Endothelial cell of hepatic sinusoid (primary cell): ENCODE measurements at regions not wholly inside any gene's neighbourhood (a gene's known extent, or its start where the extent isn't known, plus 50 kb on each side); places are given as distances from the start of the nearest gene placed in this dataset.

Experiments used
- in situ Hi-C: cut with HindIII; loops from 2 replicates; pipeline ENCODE4 v1.10.0; 2017; ENCODE audit warnings: low sequenced_read_pairs

DNA sequence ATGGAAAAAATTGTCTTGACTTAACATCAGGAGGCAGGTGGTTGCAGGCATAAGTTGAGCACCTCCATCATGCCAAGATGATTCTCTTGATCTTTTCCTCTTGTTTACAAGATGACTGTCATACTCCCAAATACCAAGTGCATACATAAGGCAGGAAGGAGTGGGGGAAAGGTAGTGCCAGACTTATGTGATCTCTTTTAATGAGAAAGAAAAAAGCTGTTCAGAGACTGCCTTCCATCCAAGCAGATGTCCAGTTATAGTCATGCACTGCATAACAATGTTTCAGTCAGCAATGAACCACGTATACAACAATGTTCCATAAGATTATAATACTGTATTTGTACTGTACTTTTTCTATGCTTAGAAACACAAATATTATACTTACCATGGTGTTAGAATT lies 135.7 kb downstream of the EHF start:
- in situ Hi-C loops: no loop called here

DNA sequence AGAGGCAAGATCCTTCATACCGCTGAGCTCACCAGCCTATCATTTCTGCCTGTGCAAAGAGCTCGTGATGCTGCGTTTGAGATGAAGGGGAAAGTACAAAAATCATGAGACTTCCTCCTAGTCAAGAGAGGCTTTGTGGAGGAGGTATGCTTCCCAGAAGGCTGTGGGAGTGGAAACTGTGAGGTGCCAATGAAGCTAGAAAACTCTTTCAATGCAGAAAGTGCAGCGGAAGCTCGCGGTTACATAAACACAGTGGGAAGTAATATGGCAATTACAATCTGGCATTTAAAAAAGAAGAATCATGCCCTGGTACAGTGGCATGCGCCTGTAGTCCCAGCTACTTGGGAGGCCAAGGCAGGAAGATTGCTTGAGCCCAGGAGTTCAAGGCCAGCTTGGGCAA lies 134.8 kb downstream of the EHF start:
- in situ Hi-C loops: no loop called here

- in situ Hi-C loops: no loop called here
These were observed 133.4 kb downstream of the EHF start for GRCh38 chr11:34754171-34754823.

DNA sequence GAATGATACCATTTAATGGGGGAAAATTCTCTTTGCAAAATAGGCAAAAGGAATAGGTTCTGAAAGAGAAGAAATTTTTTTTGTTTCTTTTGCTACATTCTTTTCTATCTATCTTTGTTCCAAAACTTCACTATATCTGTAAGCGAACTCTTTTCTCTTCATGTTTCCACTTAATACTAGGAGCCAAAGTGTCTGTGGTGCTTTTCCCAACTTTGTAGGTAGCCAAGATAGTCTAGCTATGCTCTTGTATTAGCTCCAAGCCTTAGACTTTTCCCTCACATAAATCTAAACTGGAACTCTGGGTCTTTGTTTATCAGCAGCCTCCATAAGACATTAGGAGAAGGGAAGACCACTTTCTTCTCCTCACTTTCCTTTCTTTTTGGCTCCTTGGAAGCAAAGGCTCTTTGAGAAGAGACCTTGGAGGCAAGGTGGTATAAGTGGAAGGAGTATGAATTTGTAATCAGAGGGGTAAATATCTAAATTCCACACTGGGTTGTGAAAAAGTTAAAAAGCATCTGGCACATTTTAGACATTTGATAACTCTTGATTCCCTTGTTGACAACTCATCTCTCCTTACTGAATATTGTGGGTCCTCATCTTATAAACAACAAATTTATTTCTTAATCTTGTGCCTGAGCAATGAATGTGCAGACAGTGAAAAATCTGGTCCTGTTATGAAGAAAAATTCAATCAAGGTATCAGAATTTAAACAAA lies 130.0 kb downstream of the EHF start:
- in situ Hi-C loops: no loop called here

GRCh38 chr11:34749666-34750659 lies 129.1 kb downstream of the EHF start:
- in situ Hi-C loops: no loop called here

DNA sequence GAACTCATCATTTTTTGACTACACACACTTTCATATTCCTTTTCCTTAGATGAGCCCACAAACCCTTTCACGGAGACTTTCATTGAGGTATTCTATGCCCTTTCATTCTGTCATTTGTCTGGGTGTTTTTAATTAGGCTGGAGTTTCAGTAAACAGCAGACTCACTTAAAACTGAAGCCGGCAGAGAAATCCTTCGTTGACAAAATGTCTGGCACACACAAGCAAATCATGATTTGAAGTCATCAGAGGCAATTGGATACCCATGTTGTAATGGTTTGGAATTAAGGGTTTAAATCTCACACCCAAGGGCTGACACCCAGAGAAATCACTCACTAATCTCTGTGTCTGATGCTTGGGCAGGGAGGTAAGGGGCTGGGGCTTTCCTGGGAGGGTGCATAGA lies 127.1 kb downstream of the EHF start:
- in situ Hi-C loops: no loop called here

- in situ Hi-C loops: no loop called here
These were observed 126.4 kb downstream of the EHF start for GRCh38 chr11:34747251-34747650.

DNA sequence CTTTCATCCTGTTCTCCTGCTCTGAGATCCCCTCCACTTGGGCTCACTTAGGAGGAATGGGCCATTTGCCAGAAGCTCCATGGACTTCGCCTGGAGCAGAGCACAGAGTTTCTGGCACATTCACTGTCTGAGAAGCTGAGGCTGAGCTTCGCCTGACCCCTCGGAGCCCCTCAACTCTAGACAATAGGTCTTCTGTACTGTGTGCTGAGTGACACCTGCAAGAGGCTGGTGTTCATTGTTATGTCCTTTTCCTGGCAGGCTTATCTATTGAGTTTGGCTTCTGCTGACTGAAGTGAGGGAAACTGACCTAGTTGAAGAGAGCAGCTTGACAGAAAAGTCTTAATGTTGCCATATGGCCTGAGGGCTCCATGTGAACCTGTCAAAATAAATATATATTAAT lies 124.3 kb downstream of the EHF start:
- in situ Hi-C loops: no loop called here

DNA sequence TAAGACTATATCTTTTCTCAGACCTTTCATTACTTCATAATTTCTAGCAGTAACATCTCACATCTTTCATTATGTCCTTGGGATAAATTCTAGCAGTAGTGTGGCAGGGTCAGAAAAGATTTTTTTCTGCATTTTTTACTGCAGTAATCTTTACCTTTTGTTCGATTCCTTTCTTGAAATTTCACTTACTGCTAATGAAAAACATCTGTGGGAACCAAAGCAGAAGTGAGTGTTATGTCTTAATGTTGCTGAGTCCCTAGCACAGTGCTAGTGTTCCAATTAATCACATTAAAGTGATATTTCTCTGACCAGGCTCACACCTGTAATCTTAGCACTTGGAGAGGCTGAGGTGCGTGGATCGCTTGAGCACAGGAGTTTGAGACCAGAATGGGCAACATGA lies 123.6 kb downstream of the EHF start:
- in situ Hi-C loops: no loop called here

DNA sequence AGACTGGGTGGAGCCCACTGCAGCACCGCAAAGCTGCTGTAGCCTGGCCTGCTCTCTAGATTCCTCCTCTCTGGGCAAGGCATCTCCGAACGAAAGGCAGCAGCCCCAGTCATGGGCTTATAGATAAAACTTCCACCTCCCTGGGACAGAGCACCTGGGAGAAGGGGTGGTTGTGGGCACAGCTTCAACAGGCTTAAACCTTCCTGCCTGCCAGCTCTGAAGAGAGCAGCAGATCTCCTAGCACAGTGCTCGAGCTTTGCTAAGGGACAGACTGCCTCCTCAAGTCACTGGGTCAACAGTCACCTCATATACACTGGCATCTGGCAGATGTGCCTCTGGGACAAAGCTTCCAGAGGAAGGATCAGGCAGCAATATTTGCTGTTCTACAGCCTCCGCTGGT lies 117.3 kb downstream of the EHF start:
- in situ Hi-C loops: no loop called here

DNA sequence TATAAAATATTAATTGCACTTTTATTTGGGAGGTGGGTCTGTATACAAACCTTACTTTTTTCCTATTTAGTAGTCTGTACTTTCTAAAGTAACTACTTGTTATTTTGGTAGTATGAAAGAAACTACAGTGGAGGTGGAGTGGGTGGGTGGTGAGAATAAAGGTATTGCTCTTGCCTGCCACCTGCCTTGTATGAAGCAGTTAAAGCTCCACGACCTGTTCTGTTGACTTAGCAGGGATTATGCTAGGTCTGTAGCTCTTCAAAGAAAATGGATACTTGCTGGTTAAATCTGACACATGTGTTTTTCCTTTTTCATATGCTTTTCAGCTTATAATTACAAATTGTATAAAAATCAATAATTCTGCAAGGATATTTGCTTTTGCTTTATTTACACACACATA lies 111.9 kb downstream of the EHF start:
- in situ Hi-C loops: no loop called here

DNA sequence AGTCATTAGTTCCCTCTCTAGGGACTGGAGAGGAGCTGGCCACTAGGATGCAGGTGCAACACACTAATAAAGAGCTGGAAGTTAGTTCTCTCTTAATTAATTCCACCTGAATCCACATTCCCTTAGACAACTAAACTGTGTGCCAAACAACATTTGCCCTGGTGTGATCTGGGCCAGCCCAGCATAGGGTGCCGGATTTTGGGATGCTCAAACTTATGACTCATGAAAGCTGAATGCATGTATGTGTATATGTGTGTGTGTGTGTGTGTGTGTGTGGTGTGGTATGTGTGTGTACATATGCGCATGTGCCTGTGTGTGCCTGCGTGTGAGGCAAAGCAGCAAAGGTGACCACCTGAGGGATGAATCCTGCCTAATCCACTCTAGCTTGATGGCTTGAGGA lies 110.7 kb downstream of the EHF start:
- in situ Hi-C loops: no loop called here

- in situ Hi-C loops: no loop called here
These were observed 109.8 kb downstream of the EHF start for GRCh38 chr11:34730544-34731295.

- in situ Hi-C loops: no loop called here
These were observed 107.7 kb downstream of the EHF start for GRCh38 chr11:34728609-34729008.

- in situ Hi-C loops: no loop called here
These were observed 106.4 kb downstream of the EHF start for GRCh38 chr11:34727228-34727737.

DNA sequence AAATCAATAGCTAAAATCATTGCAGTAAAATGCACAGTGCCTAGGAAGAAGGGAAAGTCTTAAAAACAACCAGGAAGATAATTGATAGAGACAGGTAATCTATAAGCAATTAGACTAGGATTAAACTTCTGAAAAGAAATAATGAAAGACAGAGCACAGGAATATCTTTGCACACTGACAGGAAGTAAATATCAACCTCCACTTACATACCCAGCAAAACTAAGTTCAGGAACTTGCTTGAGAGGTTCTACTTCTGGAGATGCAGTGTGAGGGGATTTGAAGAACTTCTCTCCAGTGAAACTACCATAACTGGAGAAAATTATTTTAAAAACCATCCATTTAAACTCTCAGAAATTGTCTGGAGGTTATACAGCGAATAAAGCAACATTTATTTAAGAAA lies 104.1 kb downstream of the EHF start:
- in situ Hi-C loops: no loop called here

- in situ Hi-C loops: no loop called here
These were observed 100.8 kb downstream of the EHF start for GRCh38 chr11:34721646-34722045.

DNA sequence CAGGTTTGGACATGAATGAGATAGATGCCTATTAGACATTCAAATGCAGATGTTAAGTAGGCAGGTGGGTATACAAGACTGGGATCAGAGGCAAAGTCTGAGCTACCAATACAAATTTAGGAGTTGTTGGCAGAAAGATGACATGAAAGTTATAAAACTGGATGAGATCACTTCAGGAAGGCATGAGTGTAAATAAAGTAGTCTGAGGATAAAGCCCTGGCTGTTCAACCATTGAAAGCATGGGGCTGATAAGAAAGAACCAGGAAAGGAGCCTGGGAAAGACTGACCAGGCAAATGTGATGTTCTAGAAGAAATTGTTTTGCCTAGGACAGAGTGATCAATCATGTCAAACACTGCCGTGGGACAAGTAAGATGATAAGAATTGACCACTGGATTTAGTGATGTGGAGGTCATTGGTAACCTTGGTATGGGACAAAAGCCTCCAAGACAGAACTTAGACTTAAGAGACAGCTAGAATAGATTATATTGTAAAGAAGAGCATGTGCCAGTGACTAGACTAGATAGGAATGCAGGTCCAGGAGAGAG lies 98.5 kb downstream of the EHF start:
- in situ Hi-C loops: no loop called here

DNA sequence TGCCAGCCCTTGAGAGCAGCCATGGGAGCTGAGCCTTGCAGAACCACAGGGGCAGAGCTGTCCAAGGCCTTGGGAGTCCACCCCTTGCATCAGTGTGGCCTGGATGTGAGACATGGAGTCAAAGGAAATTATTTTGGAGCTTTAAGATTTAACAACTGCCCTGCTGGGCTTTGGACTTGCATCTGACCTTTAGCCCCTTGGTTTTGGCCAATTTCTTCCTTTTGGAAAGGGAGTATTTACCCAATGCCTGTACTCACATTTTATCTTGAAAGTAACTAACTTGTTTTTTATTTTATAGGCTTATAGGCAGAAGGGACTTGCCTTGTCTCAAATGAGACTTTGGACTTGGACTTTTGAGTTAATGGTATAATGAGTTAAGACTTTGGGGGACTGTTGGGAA lies 92.7 kb downstream of the EHF start:
- in situ Hi-C loops: loop anchor here (5.0 kb wide), 2 partner anchors 64 to 81 kb away; no protein-coding TSS in a partner anchor
